Ascending aorta (tissue), 2 donors: ENCODE measurements at regions not wholly inside any gene's neighbourhood (a gene's known extent, or its start where the extent isn't known, plus 50 kb on each side); places are given as distances from the start of the nearest gene placed in this dataset.

Source experiments
- DNase-seq, 2 donors: peaks; one replicate each; pipeline ENCODE4 v3.0.0-alpha.2; 2019; ENCODE audit warnings: low spot score in 2 of 2
- H3K27ac ChIP-seq, 2 donors: fragments of 200-600 bp; sonication (generic); one replicate each; pipeline ENCODE4 v1.5.1; 2016 to 2017; ENCODE audit warnings: mild to moderate bottlenecking in 1 of 2
- H3K27me3 ChIP-seq: fragments of 200-600 bp; sonication (generic); one replicate; pipeline ENCODE4 v1.5.1; 2017
- H3K36me3 ChIP-seq, 2 donors: fragments of 200-600 bp; sonication (generic); one replicate each; pipeline ENCODE4 v1.5.1; 2016
- H3K4me1 ChIP-seq, 2 donors: fragments of 200-600 bp; sonication (generic); one replicate each; pipeline ENCODE4 v1.5.1; 2016 to 2017; ENCODE audit warnings: mild to moderate bottlenecking in 1 of 2
- H3K4me3 ChIP-seq, 2 donors: fragments of 200-600 bp; sonication (generic); one replicate each; pipeline ENCODE4 v1.5.1; 2016 to 2017; ENCODE audit warnings: mild to moderate bottlenecking in 1 of 2
- H3K9me3 ChIP-seq, 2 donors: fragments of 200-600 bp; sonication (generic); one replicate each; pipeline ENCODE4 v1.5.1; 2016
- intact Hi-C: fragments of 100-400 bp; cut with DNase I; formaldehyde crosslinking; loops from one replicate; pipeline ENCODE4 v1.15.1; 2023
- TF ChIP-seq, protein P1 (sequence below), 3 experiments: fragments of 200-600 bp in 2 of 3; fragments of 450-650 bp in 1 of 3; sonication (generic) in 2 of 3; IDR thresholded peaks; one replicate each; pipeline ENCODE4 v1.5.1; 2016 to 2019; ENCODE audit warnings: antibody characterized with exemption in 3 of 3, mild to moderate bottlenecking in 1 of 3, moderate library complexity in 1 of 3

DNA sequence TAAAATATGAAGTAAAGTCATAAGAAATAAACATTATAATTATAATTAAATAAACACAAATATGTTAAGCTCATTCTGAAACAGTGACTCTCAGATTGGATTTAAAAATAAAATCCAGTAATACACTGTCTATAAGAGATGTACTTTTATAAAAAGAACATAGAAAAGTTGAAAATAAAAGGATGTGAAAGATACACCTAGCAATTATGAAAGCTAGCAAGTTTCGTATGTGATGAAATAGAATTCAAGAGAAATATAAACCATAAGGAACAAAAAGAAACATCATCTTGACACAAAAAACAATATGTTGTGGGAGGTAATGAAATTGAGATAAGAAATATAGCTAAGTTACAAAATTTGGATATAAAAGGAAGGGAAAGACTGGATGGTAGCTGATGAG lies 128.6 kb upstream of the CNR1 start:
- intact Hi-C loops = no loop called here
- Histone ChIP-seq H3K36me3 (no peaks in the 10 kb centered on the region), H3K27ac (no peak overlapping the region), H3K4me1 (no peaks in the 10 kb centered on the region), H3K4me3 (no peak overlapping the region), H3K9me3 (no peaks in the 10 kb centered on the region), H3K27me3 (no peaks in the 10 kb centered on the region)
- TF ChIP-seq, protein P1, sequence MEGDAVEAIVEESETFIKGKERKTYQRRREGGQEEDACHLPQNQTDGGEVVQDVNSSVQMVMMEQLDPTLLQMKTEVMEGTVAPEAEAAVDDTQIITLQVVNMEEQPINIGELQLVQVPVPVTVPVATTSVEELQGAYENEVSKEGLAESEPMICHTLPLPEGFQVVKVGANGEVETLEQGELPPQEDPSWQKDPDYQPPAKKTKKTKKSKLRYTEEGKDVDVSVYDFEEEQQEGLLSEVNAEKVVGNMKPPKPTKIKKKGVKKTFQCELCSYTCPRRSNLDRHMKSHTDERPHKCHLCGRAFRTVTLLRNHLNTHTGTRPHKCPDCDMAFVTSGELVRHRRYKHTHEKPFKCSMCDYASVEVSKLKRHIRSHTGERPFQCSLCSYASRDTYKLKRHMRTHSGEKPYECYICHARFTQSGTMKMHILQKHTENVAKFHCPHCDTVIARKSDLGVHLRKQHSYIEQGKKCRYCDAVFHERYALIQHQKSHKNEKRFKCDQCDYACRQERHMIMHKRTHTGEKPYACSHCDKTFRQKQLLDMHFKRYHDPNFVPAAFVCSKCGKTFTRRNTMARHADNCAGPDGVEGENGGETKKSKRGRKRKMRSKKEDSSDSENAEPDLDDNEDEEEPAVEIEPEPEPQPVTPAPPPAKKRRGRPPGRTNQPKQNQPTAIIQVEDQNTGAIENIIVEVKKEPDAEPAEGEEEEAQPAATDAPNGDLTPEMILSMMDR (IDR thresholded peaks at IDR 0.05) = no peak
- DNase-seq = no peak

DNA sequence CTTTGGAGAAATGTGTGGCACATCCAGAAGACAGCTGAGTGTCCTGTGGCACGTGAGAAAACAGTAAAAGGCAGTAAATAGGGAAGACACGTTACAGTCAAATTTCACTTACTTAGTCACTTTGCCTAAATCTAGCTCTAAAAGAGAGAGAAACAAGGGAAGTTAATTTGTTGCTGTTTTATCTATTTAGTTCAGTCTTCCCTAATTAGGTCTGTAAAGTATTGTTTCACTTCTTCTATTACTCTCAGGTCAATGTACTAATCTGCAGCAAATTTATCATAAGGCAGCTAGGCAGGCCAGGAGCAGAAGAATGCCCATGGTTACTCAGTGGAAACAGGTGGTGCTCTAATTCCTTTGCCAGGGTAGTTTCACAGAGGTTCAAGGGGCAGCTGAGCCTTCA lies 124.3 kb upstream of the CNR1 start:
- Histone ChIP-seq H3K4me1 (no peaks in the 10 kb centered on the region), H3K27me3 (no peaks in the 10 kb centered on the region), H3K36me3 (no peaks in the 10 kb centered on the region), H3K4me3 (no peak overlapping the region), H3K27ac (no peak overlapping the region), H3K9me3 (peaks cover 8 to 10% of the 10 kb centered on the region in 2 donors)
- DNase-seq = no peak
- intact Hi-C loops = no loop called here
- TF ChIP-seq, protein P1 (IDR thresholded peaks at IDR 0.05) = no peak

DNA sequence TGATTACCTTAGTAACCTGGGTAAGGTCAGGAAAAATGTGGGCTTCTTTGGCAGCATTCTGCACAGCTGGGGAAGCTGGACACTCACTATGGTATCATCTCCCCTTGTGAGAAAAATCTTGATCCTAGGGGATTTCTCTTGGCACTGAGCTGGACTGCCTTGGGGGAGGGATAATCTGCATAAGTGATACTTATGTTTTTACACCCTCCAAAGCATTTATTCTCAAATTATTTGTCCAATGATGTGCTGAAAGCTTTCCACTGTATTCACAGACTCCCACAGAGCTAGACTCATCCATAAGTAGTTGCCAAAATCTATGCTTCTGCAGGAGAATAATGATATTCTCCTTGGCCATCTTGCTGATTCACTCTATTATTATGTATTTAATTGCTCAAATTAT lies 121.5 kb upstream of the CNR1 start:
- Histone ChIP-seq H3K36me3 (no peaks in the 10 kb centered on the region), H3K9me3 (peaks cover 10 to 16% of the 10 kb centered on the region in 2 donors), H3K27me3 (no peaks in the 10 kb centered on the region), H3K4me3 (no peak overlapping the region), H3K27ac (no peak overlapping the region), H3K4me1 (no peaks in the 10 kb centered on the region)
- intact Hi-C loops = no loop called here
- DNase-seq = no peak
- TF ChIP-seq, protein P1 (IDR thresholded peaks at IDR 0.05) = no peak

DNA sequence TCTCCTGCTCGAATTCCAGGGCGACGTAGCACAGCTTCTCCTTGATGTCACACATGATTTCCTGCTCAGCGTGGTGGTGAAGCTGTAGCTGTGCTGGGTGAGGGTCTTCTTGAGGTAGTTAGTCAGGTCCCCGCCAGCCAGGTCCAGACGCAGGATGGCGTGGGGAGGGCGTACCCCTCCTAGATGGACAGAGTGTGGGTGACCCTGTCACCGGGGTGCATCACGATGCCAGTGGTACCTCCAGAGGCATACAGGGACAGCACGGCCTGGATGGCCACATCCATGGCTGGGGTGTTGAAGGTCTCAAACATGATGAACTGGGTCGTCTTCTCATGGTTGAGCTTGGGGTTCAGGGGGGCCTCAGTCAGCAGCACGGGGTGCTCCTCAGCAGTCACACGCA lies 110.2 kb upstream of the CNR1 start:
- H3K9me3 ChIP-seq = no peaks in the 10 kb centered on the region
- H3K27ac ChIP-seq = no peak overlapping the region
- H3K27me3 ChIP-seq = no peaks in the 10 kb centered on the region
- no peak overlapping the region for H3K4me3 ChIP-seq
- TF ChIP-seq, protein P1 (IDR thresholded peaks at IDR 0.05) = no peak
- no peaks in the 10 kb centered on the region for H3K36me3 ChIP-seq
- intact Hi-C loops = no loop called here
- DNase-seq = no peak
- no peaks in the 10 kb centered on the region for H3K4me1 ChIP-seq

DNA sequence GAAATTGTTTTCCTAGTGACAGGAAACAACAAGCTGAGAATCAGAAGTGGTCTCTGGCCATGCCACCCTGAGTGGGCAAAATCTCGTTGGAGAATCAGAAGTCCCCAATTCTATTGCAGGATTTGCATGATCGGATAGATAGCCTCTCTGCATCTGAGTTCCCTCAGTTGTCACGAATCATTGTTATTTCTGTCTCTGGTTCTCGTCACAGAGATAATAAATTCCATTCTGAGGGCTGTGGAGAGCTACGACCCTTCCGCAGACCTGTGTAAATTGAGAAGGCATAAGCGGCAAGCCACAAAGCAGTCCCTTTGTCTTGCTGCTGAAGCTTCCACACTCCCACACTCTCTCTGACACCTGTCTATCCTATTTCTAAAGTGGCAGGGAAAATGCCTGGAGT lies 102.4 kb upstream of the CNR1 start:
- H3K27ac ChIP-seq = no peak overlapping the region
- no peaks in the 10 kb centered on the region for H3K9me3 ChIP-seq
- no peaks in the 10 kb centered on the region for H3K36me3 ChIP-seq
- no peaks in the 10 kb centered on the region for H3K4me1 ChIP-seq
- no peak overlapping the region for H3K4me3 ChIP-seq
- no peak for DNase-seq
- TF ChIP-seq, protein P1 (IDR thresholded peaks at IDR 0.05) = no peak
- H3K27me3 ChIP-seq = no peaks in the 10 kb centered on the region
- intact Hi-C loops = no loop called here

DNA sequence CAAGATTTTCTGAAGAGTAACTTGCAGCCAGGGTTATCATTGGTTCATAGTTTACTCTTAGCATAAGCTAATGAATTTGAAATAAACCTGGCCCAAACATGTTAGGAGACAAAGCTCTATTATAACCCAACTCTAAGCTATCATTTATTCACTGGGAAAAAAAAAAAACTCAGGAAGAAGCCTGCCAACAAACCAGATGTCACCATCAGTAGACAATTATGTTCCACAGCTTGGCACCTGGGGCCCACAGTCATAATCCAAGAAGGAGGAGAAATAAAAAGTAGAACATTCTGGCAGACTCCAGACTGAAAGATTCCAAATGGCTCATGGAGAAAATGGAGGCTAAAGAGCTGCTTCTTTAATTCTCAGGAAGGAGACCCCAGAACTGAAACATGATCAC lies 100.0 kb upstream of the CNR1 start:
- TF ChIP-seq, protein P1 (IDR thresholded peaks at IDR 0.05) = no peak
- Histone ChIP-seq H3K4me1 (no peaks in the 10 kb centered on the region), H3K36me3 (no peaks in the 10 kb centered on the region), H3K27ac (no peak overlapping the region), H3K27me3 (no peaks in the 10 kb centered on the region), H3K9me3 (no peaks in the 10 kb centered on the region), H3K4me3 (no peak overlapping the region)
- intact Hi-C loops = no loop called here
- DNase-seq = no peak
